ENCODE measurements at regions not wholly inside any gene's neighbourhood (a gene's known extent, or its start where the extent isn't known, plus 50 kb on each side); places are given as distances from the start of the nearest gene placed in this dataset.

DNA sequence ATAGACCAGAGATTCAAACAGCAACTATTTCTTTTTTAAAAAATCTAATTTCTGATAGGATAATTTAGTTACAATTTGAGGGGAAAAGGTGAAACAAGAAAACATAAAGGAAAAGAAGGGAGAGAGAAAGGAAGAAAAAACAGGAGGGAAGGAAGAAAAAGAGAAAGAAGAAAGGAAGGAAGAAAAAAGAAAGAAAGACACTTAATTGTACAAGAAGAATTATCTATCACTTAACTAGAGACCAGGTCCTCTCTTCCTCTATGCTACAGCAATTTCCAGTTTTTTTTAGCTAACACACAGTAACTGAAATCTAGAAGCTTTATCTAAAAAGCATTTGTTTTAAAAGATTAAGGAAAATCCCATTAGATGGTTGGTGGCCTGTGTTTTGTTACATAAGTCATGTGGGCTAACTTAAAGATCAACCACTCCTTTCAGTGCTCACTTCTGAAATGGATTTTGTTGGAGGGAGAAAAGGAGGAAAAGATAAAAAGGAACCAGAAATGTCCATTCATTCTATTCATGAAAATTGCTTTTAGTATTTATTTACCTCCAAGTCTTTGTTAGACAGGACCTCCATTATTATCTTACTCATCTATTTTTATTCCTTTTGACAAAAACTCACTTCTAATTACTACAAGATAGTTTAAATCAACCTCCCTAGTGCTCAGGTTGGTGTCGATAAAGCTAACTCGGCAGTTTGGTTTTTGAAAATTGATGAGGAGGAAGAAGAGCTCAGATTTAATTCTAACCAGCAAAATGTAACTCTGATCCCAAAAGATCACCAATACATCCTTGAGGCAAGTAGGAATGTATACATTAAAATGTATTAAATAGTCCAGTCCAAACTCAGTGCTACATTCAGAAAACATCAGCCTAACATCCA lies 251.5 kb upstream of the FN1 start:
- Mint-ChIP-seq H3K27ac (no peak overlapping the region), H3K27me3 (ENCODE audit: low read depth) (no peaks in the 10 kb centered on the region), H3K4me3 (no peak overlapping the region), H3K36me3 (peaks cover 7% of the 10 kb centered on the region; the same call in 1 of the 2 replicates), H3K9me3 (peaks cover 12% of the 10 kb centered on the region), H3K4me1 (no peaks in the 10 kb centered on the region)
- ATAC-seq (no peak), DNase-seq (ENCODE audit: low spot score) (no peak)
- no peak for TF ChIP-seq HMGXB4 (CRISPR knock-in tag; IDR thresholded peaks at IDR 0.05)
- TF ChIP-seq IRF1 (CRISPR knock-in tag; IDR thresholded peaks at IDR 0.05): no peak
- TF ChIP-seq, protein P1, sequence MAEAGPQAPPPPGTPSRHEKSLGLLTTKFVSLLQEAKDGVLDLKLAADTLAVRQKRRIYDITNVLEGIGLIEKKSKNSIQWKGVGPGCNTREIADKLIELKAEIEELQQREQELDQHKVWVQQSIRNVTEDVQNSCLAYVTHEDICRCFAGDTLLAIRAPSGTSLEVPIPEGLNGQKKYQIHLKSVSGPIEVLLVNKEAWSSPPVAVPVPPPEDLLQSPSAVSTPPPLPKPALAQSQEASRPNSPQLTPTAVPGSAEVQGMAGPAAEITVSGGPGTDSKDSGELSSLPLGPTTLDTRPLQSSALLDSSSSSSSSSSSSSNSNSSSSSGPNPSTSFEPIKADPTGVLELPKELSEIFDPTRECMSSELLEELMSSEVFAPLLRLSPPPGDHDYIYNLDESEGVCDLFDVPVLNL (CRISPR knock-in tag; IDR thresholded peaks at IDR 0.05; ENCODE audit: borderline replicate concordance, low read depth): no peak
- TF ChIP-seq ATF3 (CRISPR knock-in tag; conservative IDR thresholded peaks at IDR 0.05): no peak
- no peak for TF ChIP-seq CREB1 (CRISPR knock-in tag; IDR thresholded peaks at IDR 0.05)
- no peak for TF ChIP-seq TCF7 (CRISPR knock-in tag; IDR thresholded peaks at IDR 0.05; ENCODE audit: low read depth)
- POLR2A ChIA-PET: no interaction called here
- CTCF ChIA-PET: no interaction called here

- TF ChIP-seq FOXP4 (CRISPR knock-in tag; IDR thresholded peaks at IDR 0.05) (no peak), ATF1 (CRISPR knock-in tag; IDR thresholded peaks at IDR 0.05) (no peak), ZNF423 (CRISPR knock-in tag; IDR thresholded peaks at IDR 0.05) (no peak), PRRX2 (CRISPR knock-in tag; IDR thresholded peaks at IDR 0.05) (no peak), RELA (CRISPR knock-in tag; IDR thresholded peaks at IDR 0.05; ENCODE audit: borderline replicate concordance) (no peak), NFATC4 (CRISPR knock-in tag; IDR thresholded peaks at IDR 0.05) (no peak), KAT7 (CRISPR knock-in tag; IDR thresholded peaks at IDR 0.05; ENCODE audit: borderline replicate concordance) (no peak), ZNF138 (CRISPR knock-in tag; conservative IDR thresholded peaks at IDR 0.05) (no peak), OVOL2 (CRISPR knock-in tag; IDR thresholded peaks at IDR 0.05; ENCODE audit: borderline replicate concordance) (no peak), ZNF263 (CRISPR knock-in tag; IDR thresholded peaks at IDR 0.05; ENCODE audit: low read depth) (no peak), HMGA2 (CRISPR knock-in tag; IDR thresholded peaks at IDR 0.05) (no peak), ATF3 (CRISPR knock-in tag; conservative IDR thresholded peaks at IDR 0.05) (no peak), TEAD1 (CRISPR knock-in tag; IDR thresholded peaks at IDR 0.05) (no peak)
- TF ChIP-seq, protein P2, sequence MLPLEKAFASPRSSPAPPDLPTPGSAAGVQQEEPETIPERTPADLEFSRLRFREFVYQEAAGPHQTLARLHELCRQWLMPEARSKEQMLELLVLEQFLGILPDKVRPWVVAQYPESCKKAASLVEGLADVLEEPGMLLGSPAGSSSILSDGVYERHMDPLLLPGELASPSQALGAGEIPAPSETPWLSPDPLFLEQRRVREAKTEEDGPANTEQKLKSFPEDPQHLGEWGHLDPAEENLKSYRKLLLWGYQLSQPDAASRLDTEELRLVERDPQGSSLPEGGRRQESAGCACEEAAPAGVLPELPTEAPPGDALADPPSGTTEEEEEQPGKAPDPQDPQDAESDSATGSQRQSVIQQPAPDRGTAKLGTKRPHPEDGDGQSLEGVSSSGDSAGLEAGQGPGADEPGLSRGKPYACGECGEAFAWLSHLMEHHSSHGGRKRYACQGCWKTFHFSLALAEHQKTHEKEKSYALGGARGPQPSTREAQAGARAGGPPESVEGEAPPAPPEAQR (CRISPR knock-in tag; IDR thresholded peaks at IDR 0.05): no peak
- TF ChIP-seq, protein P3, sequence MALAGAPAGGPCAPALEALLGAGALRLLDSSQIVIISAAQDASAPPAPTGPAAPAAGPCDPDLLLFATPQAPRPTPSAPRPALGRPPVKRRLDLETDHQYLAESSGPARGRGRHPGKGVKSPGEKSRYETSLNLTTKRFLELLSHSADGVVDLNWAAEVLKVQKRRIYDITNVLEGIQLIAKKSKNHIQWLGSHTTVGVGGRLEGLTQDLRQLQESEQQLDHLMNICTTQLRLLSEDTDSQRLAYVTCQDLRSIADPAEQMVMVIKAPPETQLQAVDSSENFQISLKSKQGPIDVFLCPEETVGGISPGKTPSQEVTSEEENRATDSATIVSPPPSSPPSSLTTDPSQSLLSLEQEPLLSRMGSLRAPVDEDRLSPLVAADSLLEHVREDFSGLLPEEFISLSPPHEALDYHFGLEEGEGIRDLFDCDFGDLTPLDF (CRISPR knock-in tag; IDR thresholded peaks at IDR 0.05): no peak
- H3K4me1 Mint-ChIP-seq: no peaks in the 10 kb centered on the region
- no peak for ATAC-seq
- DNase-seq (ENCODE audit: low spot score): no peak
- no peaks in the 10 kb centered on the region for H3K27me3 Mint-ChIP-seq (ENCODE audit: low read depth)
- H3K36me3 Mint-ChIP-seq: peaks cover 7% of the 10 kb centered on the region; the same call in 1 of the 2 replicates
- ChIA-PET CTCF (interaction anchor here (0.6 kb wide), 1 partner anchor 980 kb away, joined by 3 read pairs; no protein-coding TSS in a partner anchor), POLR2A (no interaction called here)
- no peak overlapping the region for H3K27ac Mint-ChIP-seq
- peaks cover 12% of the 10 kb centered on the region for H3K9me3 Mint-ChIP-seq
- H3K4me3 Mint-ChIP-seq: no peak overlapping the region
These were observed 249.5 kb upstream of the FN1 start for GRCh38 chr2:215685238-215685990.
